Osteoblast (primary cell): ENCODE measurements at regions not wholly inside any gene's neighbourhood (a gene's known extent, or its start where the extent isn't known, plus 50 kb on each side); places are given as distances from the start of the nearest gene placed in this dataset.
A peak's percentile ranks its signal among the peaks of the same experiment; 100 is the strongest.

ENCODE experiments used
- DNase-seq: peaks from one replicate; pipeline ENCODE4 v3.0.0; 2011; ENCODE audit warnings: low spot score, mixed read lengths; ENCODE audit not compliant: insufficient read length; ENCODE audit errors: missing footprints
- H2AFZ ChIP-seq: 2 replicates; pipeline ENCODE4 v1.6.0; 2011; ENCODE audit warnings: mild to moderate bottlenecking, low read length
- H3K27ac ChIP-seq: 2 replicates; pipeline ENCODE4 v1.5.1; 2011; ENCODE audit warnings: mild to moderate bottlenecking, low read depth, low read length, moderate library complexity
- H3K27me3 ChIP-seq: 2 replicates; pipeline ENCODE4 v1.6.0; 2012; ENCODE audit warnings: mild to moderate bottlenecking, control low read depth, inconsistent platforms, low read length, moderate library complexity; ENCODE audit not compliant: insufficient read depth
- H3K36me3 ChIP-seq: 2 replicates; pipeline ENCODE4 v1.5.1; 2011; ENCODE audit warnings: mild to moderate bottlenecking, low read length, control low read depth, moderate library complexity; ENCODE audit not compliant: insufficient read depth
- H3K4me1 ChIP-seq: 2 replicates; pipeline ENCODE4 v1.5.1; 2011; ENCODE audit warnings: mild to moderate bottlenecking, low read length, control low read depth, moderate library complexity; ENCODE audit not compliant: insufficient read depth
- H3K4me2 ChIP-seq: 2 replicates; pipeline ENCODE4 v1.6.0; 2011; ENCODE audit warnings: mild to moderate bottlenecking, low read length; ENCODE audit not compliant: insufficient read depth
- H3K4me3 ChIP-seq: fragments of 200-600 bp; sonication (generic); 3 replicates; pipeline ENCODE4 v1.5.1; 2012; ENCODE audit warnings: mild to moderate bottlenecking, low read length, inconsistent platforms; ENCODE audit not compliant: insufficient read depth
- H3K79me2 ChIP-seq: 2 replicates; pipeline ENCODE4 v1.6.0; 2012; ENCODE audit warnings: mild to moderate bottlenecking, low read length, control low read depth, inconsistent platforms; ENCODE audit not compliant: insufficient read depth
- H3K9me3 ChIP-seq: 2 replicates; pipeline ENCODE4 v1.5.1; 2011; ENCODE audit warnings: low read depth, low read length, control low read depth
- H4K20me1 ChIP-seq: 2 replicates; pipeline ENCODE4 v1.6.0; 2012; ENCODE audit warnings: mild to moderate bottlenecking, low read length, control low read depth; ENCODE audit not compliant: insufficient read depth
- TF ChIP-seq, protein P1 (sequence below): IDR thresholded peaks from 2 replicates; pipeline ENCODE4 v1.5.1; 2011; ENCODE audit warnings: mild to moderate bottlenecking, low read depth, low read length, moderate library complexity; ENCODE audit errors: extremely low read depth

DNA sequence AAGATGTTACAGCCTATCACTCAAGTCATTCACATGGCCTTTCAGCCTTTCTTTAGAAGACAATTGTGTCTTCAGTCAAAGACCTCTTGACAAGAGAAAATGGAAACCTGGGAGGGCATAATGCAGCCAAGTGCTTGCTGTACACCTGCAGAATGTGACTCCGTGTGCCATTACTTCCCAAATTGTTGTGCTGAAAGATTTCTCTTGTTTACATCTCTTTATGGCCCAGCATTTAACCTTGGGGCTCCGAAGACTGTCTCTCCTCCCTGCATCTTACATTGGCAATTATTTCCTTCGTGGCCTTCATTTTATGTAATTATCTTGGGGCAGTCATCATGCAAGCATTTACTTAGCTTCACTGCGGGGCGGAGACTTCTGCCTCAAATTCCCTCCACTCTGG, 287.0 kb downstream of the TCF7L2 start:
- Histone ChIP-seq H3K36me3 (no peaks in the 10 kb centered on the region), H3K9me3 (no peaks in the 10 kb centered on the region), H3K79me2 (no peaks in the 10 kb centered on the region), H3K4me3 (no peak overlapping the region), H3K4me1 (no peaks in the 10 kb centered on the region), H4K20me1 (no peaks in the 10 kb centered on the region), H3K27me3 (peaks cover 37% of the 10 kb centered on the region), H2AFZ (no peak overlapping the region), H3K27ac (no peak overlapping the region), H3K4me2 (no peak overlapping the region)
- DNase-seq, result peak; percentile 67
- TF ChIP-seq, protein P1, sequence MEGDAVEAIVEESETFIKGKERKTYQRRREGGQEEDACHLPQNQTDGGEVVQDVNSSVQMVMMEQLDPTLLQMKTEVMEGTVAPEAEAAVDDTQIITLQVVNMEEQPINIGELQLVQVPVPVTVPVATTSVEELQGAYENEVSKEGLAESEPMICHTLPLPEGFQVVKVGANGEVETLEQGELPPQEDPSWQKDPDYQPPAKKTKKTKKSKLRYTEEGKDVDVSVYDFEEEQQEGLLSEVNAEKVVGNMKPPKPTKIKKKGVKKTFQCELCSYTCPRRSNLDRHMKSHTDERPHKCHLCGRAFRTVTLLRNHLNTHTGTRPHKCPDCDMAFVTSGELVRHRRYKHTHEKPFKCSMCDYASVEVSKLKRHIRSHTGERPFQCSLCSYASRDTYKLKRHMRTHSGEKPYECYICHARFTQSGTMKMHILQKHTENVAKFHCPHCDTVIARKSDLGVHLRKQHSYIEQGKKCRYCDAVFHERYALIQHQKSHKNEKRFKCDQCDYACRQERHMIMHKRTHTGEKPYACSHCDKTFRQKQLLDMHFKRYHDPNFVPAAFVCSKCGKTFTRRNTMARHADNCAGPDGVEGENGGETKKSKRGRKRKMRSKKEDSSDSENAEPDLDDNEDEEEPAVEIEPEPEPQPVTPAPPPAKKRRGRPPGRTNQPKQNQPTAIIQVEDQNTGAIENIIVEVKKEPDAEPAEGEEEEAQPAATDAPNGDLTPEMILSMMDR, result no peak

DNA sequence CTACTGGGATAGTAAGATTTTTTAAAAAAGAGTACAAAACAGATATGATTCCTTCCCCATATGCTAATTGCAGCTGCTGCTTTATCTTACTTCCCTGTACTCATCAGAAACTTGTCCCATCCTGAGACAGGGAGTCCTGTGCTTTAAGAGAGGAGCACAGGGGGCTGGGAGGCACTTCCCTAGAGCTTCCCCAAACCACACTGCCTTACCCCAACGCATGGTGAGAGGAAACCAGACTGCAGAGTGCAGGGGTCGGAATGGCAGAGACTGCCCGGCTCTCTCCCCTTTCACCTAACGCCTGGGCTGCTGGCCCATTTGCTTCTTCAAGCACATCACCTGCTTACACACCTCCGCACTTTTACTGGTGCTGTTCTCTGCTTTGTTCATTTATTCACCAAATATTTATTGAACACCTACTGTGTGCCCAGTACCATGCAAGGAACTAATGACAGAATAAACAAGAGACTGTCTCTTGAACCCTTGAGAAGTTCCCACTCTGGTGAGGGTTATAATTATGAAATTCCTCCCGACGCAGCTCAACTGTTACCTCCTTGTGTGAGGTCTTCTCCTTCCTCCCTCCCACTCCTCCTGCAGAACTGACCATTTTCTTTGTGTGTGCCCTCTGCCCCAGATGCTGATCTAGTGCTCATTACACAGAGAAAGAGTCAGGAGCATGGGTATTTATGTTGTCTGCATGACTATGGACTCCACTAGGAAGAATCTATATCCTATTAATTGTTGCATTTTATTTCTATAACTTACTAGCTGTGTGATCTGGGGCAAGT, 289.7 kb downstream of the TCF7L2 start:
- no peak for DNase-seq
- no peaks in the 10 kb centered on the region for H3K79me2 ChIP-seq
- H2AFZ ChIP-seq, result no peak overlapping the region
- H4K20me1 ChIP-seq, result no peaks in the 10 kb centered on the region
- no peaks in the 10 kb centered on the region for H3K9me3 ChIP-seq
- no peak overlapping the region for H3K4me3 ChIP-seq
- no peaks in the 10 kb centered on the region for H3K36me3 ChIP-seq
- no peaks in the 10 kb centered on the region for H3K4me1 ChIP-seq
- no peak overlapping the region for H3K4me2 ChIP-seq
- TF ChIP-seq, protein P1, result no peak
- peaks cover 40% of the 10 kb centered on the region for H3K27me3 ChIP-seq
- no peak overlapping the region for H3K27ac ChIP-seq

- no peaks in the 10 kb centered on the region for H3K4me1 ChIP-seq
- H3K4me2 ChIP-seq, result no peak overlapping the region
- no peak overlapping the region for H3K27ac ChIP-seq
Observed at GRCh38 chr10:113240736-113241135, 290.7 kb downstream of the TCF7L2 start.

More at GRCh38 chr10:113240736-113241135, 290.7 kb downstream of the TCF7L2 start:
- Histone ChIP-seq H3K27me3 (peaks cover 44% of the 10 kb centered on the region), H3K9me3 (no peaks in the 10 kb centered on the region), H2AFZ (no peak overlapping the region), H3K4me3 (no peak overlapping the region), H3K79me2 (no peaks in the 10 kb centered on the region), H4K20me1 (no peaks in the 10 kb centered on the region), H3K36me3 (no peaks in the 10 kb centered on the region)
- TF ChIP-seq, protein P1, result no peak
- DNase-seq, result no peak
